OCI-LY7 (cell line): ENCODE measurements at regions not wholly inside any gene's neighbourhood (a gene's known extent, or its start where the extent isn't known, plus 50 kb on each side); places are given as distances from the start of the nearest gene placed in this dataset.
"Not testable (repeated sequence)": the region's sequence is repeated elsewhere in the genome, so short reads cannot be mapped to it uniquely, and the experiment has no call there.

ENCODE experiments used
- BruUV-seq: library from RNA; stranded (reverse); fragments of 400-500 nt; replicated peaks from 2 replicates; lab custom pipeline; 2021; lab: Mats Ljungman, UMichigan
- CTCF ChIA-PET: fragments of 300-600 bp; sonication (Branson Sonifier 250); formaldehyde crosslinking; loops from one replicate; lab custom pipeline; 2022; ENCODE audit warnings: antibody characterized with exemption; ENCODE audit not compliant: unreplicated experiment; lab: Charles Lee
- POLR2A ChIA-PET: fragments of 300-600 bp; sonication (Branson Sonifier 250); formaldehyde crosslinking; loops from one replicate; lab custom pipeline; 2022; ENCODE audit warnings: antibody characterized with exemption; lab: Charles Lee
- DNase-seq: peaks from one replicate; pipeline ENCODE4 v3.0.0-alpha.2; 2015; ENCODE audit warnings: low spot score
- H2AFZ ChIP-seq: fragments of 200-600 bp; sonication (generic), shearing (Covaris generic); 2 replicates; pipeline ENCODE4 v1.6.1; 2014; ENCODE audit warnings: mild to moderate bottlenecking, antibody characterized with exemption, low read length, moderate library complexity
- H3K27ac ChIP-seq: fragments of 200-600 bp; sonication (generic); 2 replicates; pipeline ENCODE4 v1.5.1; 2014; ENCODE audit warnings: mixed run types, low read depth, mild to moderate bottlenecking, moderate library complexity, low read length, inconsistent platforms; ENCODE audit not compliant: poor library complexity, severe bottlenecking
- H3K36me3 ChIP-seq: fragments of 200-600 bp; sonication (generic); 2 replicates; pipeline ENCODE4 v1.6.1; 2014; ENCODE audit warnings: mild to moderate bottlenecking, antibody characterized with exemption, low read length, moderate library complexity, mixed read lengths; ENCODE audit not compliant: insufficient read depth
- H3K4me1 ChIP-seq: fragments of 200-600 bp; sonication (generic); 2 replicates; pipeline ENCODE4 v1.5.1; 2014; ENCODE audit warnings: mild to moderate bottlenecking, low read length; ENCODE audit not compliant: insufficient read depth, poor library complexity, severe bottlenecking
- H3K4me2 ChIP-seq: fragments of 200-600 bp; sonication (generic); 2 replicates; pipeline ENCODE4 v1.6.1; 2014; ENCODE audit warnings: mild to moderate bottlenecking, low read length
- H3K4me3 ChIP-seq: fragments of 200-600 bp; sonication (generic); 2 replicates; pipeline ENCODE4 v1.5.1; 2014; ENCODE audit warnings: mild to moderate bottlenecking, low read depth, low read length; ENCODE audit not compliant: poor library complexity, severe bottlenecking
- H3K79me2 ChIP-seq: fragments of 200-600 bp; sonication (generic); 2 replicates; pipeline ENCODE4 v1.6.1; 2016; ENCODE audit warnings: low read depth, mild to moderate bottlenecking, low read length, moderate library complexity, mixed read lengths; ENCODE audit not compliant: insufficient read depth
- H3K9me2 ChIP-seq: fragments of 200-600 bp; sonication (generic); 2 replicates; pipeline ENCODE4 v1.6.1; 2016; ENCODE audit warnings: mild to moderate bottlenecking, low read length, mixed read lengths; ENCODE audit not compliant: insufficient read depth
- H3K9me3 ChIP-seq: fragments of 200-600 bp; sonication (generic); 2 replicates; pipeline ENCODE4 v1.6.1; 2014; ENCODE audit warnings: mild to moderate bottlenecking, mixed run types, low read length, mixed read lengths
- H4K20me1 ChIP-seq: fragments of 200-600 bp; sonication (generic); 2 replicates; pipeline ENCODE4 v1.6.1; 2014; ENCODE audit warnings: mild to moderate bottlenecking, antibody characterized with exemption, low read length, moderate library complexity, mixed read lengths; ENCODE audit not compliant: insufficient read depth
- CTCF ChIP-seq: fragments of 200-600 bp; sonication (generic); conservative IDR thresholded peaks from 2 replicates; pipeline ENCODE4 v1.5.1; 2014; ENCODE audit warnings: mild to moderate bottlenecking, antibody characterized with exemption, low read length, moderate library complexity, mixed read lengths
- EZH2phosphoT487 ChIP-seq: fragments of 200-600 bp; sonication (generic); IDR thresholded peaks from 2 replicates; pipeline ENCODE4 v1.6.1; 2018; ENCODE audit warnings: low read depth, borderline replicate concordance, mild to moderate bottlenecking, mixed run types, antibody characterized with exemption, low read length, moderate library complexity, mixed read lengths
- intact Hi-C: fragments of 100-400 bp; cut with micrococcal nuclease; formaldehyde crosslinking; loops from one replicate; pipeline ENCODE4 v1.10.0; 2022; ENCODE audit not compliant: unreplicated experiment

GRCh38 chr16:27657811-27658210 is 107.9 kb downstream of the KATNIP start:
- intact Hi-C loops, result no loop called here
- Histone ChIP-seq H3K4me2 (no peak overlapping the region), H4K20me1 (no peaks in the 10 kb centered on the region), H3K4me1 (no peaks in the 10 kb centered on the region), H3K9me3 (no peaks in the 10 kb centered on the region), H3K36me3 (0 out of 2 replicates have a peak, but pooled peaks cover 3% of the 10 kb centered on the region), H3K27ac (no peak overlapping the region), H3K4me3 (no peak overlapping the region), H2AFZ (no peak overlapping the region), H3K9me2 (no peaks in the 10 kb centered on the region), H3K79me2 (no peaks in the 10 kb centered on the region)
- no peak for DNase-seq
- no peak for TF ChIP-seq CTCF
- TF ChIP-seq EZH2phosphoT487, result no peak
- ChIA-PET CTCF (no interaction called here), POLR2A (no interaction called here)
- no TSS peak for BruUV-seq

GRCh38 chr16:27660507-27660906 is 110.6 kb downstream of the KATNIP start:
- ChIA-PET CTCF (no interaction called here), POLR2A (no interaction called here)
- TF ChIP-seq CTCF (no peak), EZH2phosphoT487 (no peak)

GRCh38 chr16:27663235-27663634 is 113.3 kb downstream of the KATNIP start:
- H3K36me3 ChIP-seq, H4K20me1 ChIP-seq, H3K4me1 ChIP-seq, BruUV-seq, H3K9me2 ChIP-seq, H3K4me3 ChIP-seq, H3K4me2 ChIP-seq, H3K79me2 ChIP-seq, CTCF ChIA-PET, intact Hi-C loops, H3K9me3 ChIP-seq, DNase-seq, H3K27ac ChIP-seq, H2AFZ ChIP-seq: not testable (repeated sequence)
- POLR2A ChIA-PET, result interaction anchor here (0.7 kb wide), 1 partner anchor 35 kb away, joined by 4 read pairs; no protein-coding TSS in a partner anchor

More at GRCh38 chr16:27660507-27660906, 110.6 kb downstream of the KATNIP start:
- H3K27ac ChIP-seq, result no peak overlapping the region
- H2AFZ ChIP-seq, result no peak overlapping the region
- no peaks in the 10 kb centered on the region for H3K9me3 ChIP-seq
- no peak for DNase-seq
- H4K20me1 ChIP-seq, result no peaks in the 10 kb centered on the region
- H3K36me3 ChIP-seq, result 0 out of 2 replicates have a peak, but pooled peaks cover 3% of the 10 kb centered on the region
- intact Hi-C loops, result no loop called here
- no peak overlapping the region for H3K4me2 ChIP-seq
- H3K79me2 ChIP-seq, result no peaks in the 10 kb centered on the region
- H3K9me2 ChIP-seq, result no peaks in the 10 kb centered on the region
- no peaks in the 10 kb centered on the region for H3K4me1 ChIP-seq
- no peak overlapping the region for H3K4me3 ChIP-seq
- no TSS peak for BruUV-seq
